B cell (primary cell): ENCODE measurements at regions not wholly inside any gene's neighbourhood (a gene's known extent, or its start where the extent isn't known, plus 50 kb on each side); places are given as distances from the start of the nearest gene placed in this dataset.

Experiments
- CTCF ChIP-seq: fragments of 200-600 bp; IDR thresholded peaks from one replicate; pipeline ENCODE4 v1.8.0; 2022; ENCODE audit warnings: antibody characterized with exemption, mild to moderate bottlenecking
- EZH2 ChIP-seq: IDR thresholded peaks from 2 replicates; pipeline ENCODE4 v1.6.1; 2012; ENCODE audit warnings: borderline replicate concordance, low read depth, mild to moderate bottlenecking, moderate library complexity, low read length; ENCODE audit not compliant: insufficient read depth, poor library complexity, severe bottlenecking

GRCh38 chr1:90296327-90296726 lies 301.4 kb downstream of the ZNF326 start:
- TF ChIP-seq CTCF (no peak), EZH2 (no peak)
